NCI-H226 (cell line): ENCODE measurements at regions not wholly inside any gene's neighbourhood (a gene's known extent, or its start where the extent isn't known, plus 50 kb on each side); places are given as distances from the start of the nearest gene placed in this dataset.
A peak's percentile ranks its signal among the peaks of the same experiment; 100 is the strongest.

ENCODE experiments used
- DNase-seq: peaks from one replicate; pipeline ENCODE4 v3.0.0-alpha.2; 2015

- DNase-seq, result no peak
These were observed 110.4 kb upstream of the AKIP1 start for GRCh38 chr11:8800520-8801110.

- no peak for DNase-seq
These were observed 109.9 kb upstream of the AKIP1 start for GRCh38 chr11:8801121-8801520.

- no peak for DNase-seq
These were observed 108.7 kb upstream of the AKIP1 start for GRCh38 chr11:8802251-8802650.

- no peak for DNase-seq
These were observed 107.0 kb upstream of the AKIP1 start for GRCh38 chr11:8803973-8804372.

GRCh38 chr11:8805296-8805695 lies 105.7 kb upstream of the AKIP1 start:
- DNase-seq, result no peak

GRCh38 chr11:8806974-8807373 lies 104.0 kb upstream of the AKIP1 start:
- no peak for DNase-seq

GRCh38 chr11:8807544-8808225 lies 103.3 kb upstream of the AKIP1 start:
- DNase-seq, result peak; percentile 94

GRCh38 chr11:8808226-8808585 lies 102.8 kb upstream of the AKIP1 start:
- DNase-seq, result no peak

- DNase-seq, result no peak
These were observed 101.6 kb upstream of the AKIP1 start for GRCh38 chr11:8809241-8809938.

- no peak for DNase-seq
These were observed 101.0 kb upstream of the AKIP1 start for GRCh38 chr11:8809939-8810539.

GRCh38 chr11:8810540-8811301 lies 100.3 kb upstream of the AKIP1 start:
- DNase-seq, result no peak

- DNase-seq, result no peak
These were observed 99.4 kb upstream of the AKIP1 start for GRCh38 chr11:8811571-8811970.

- no peak for DNase-seq
These were observed 98.6 kb upstream of the AKIP1 start for GRCh38 chr11:8812438-8812837.

- DNase-seq, result peak; percentile 71
These were observed 97.3 kb upstream of the AKIP1 start for GRCh38 chr11:8813658-8814057.

GRCh38 chr11:8814209-8814922 lies 96.6 kb upstream of the AKIP1 start:
- peak; percentile 48 for DNase-seq

GRCh38 chr11:8814923-8815240 lies 96.1 kb upstream of the AKIP1 start:
- peak; percentile 15 for DNase-seq

- DNase-seq, result no peak
These were observed 92.6 kb upstream of the AKIP1 start for GRCh38 chr11:8818421-8818820.

GRCh38 chr11:8820401-8820800 lies 90.6 kb upstream of the AKIP1 start:
- no peak for DNase-seq

GRCh38 chr11:8822469-8822868 lies 88.5 kb upstream of the AKIP1 start:
- no peak for DNase-seq

GRCh38 chr11:8823174-8823742 lies 87.7 kb upstream of the AKIP1 start:
- DNase-seq, result no peak

- DNase-seq, result peak; percentile 86
These were observed 84.7 kb upstream of the AKIP1 start for GRCh38 chr11:8826139-8826786.
